GM18861 (cell line): ENCODE measurements at regions not wholly inside any gene's neighbourhood (a gene's known extent, or its start where the extent isn't known, plus 50 kb on each side); places are given as distances from the start of the nearest gene placed in this dataset.

Source experiments
- ATAC-seq: cut with Tn5 transposase; IDR thresholded peaks from one replicate; pipeline ENCODE4 v1.9.1; 2021; ENCODE audit not compliant: unreplicated experiment

- no peak for ATAC-seq
Observed at GRCh38 chr1:4344065-4344732, 310.2 kb upstream of the AJAP1 start.

- no peak for ATAC-seq
Observed at GRCh38 chr1:4345094-4345493, 309.3 kb upstream of the AJAP1 start.

GRCh38 chr1:4346131-4346530 is 308.3 kb upstream of the AJAP1 start:
- no peak for ATAC-seq

- ATAC-seq = no peak
Observed at GRCh38 chr1:4351453-4351852, 303.0 kb upstream of the AJAP1 start.

- no peak for ATAC-seq
Observed at GRCh38 chr1:4353090-4353856, 301.1 kb upstream of the AJAP1 start.

- ATAC-seq = no peak
Observed at GRCh38 chr1:4355839-4356238, 298.6 kb upstream of the AJAP1 start.

- ATAC-seq = no peak
Observed at GRCh38 chr1:4362314-4363044, 291.9 kb upstream of the AJAP1 start.

GRCh38 chr1:4366091-4366490 is 288.3 kb upstream of the AJAP1 start:
- no peak for ATAC-seq

GRCh38 chr1:4367230-4367777 is 287.1 kb upstream of the AJAP1 start:
- no peak for ATAC-seq

GRCh38 chr1:4369335-4369734 is 285.1 kb upstream of the AJAP1 start:
- no peak for ATAC-seq

- no peak for ATAC-seq
Observed at GRCh38 chr1:4371849-4372248, 282.6 kb upstream of the AJAP1 start.

GRCh38 chr1:4375812-4376211 is 278.6 kb upstream of the AJAP1 start:
- no peak for ATAC-seq

GRCh38 chr1:4379451-4380175 is 274.8 kb upstream of the AJAP1 start:
- ATAC-seq = no peak

GRCh38 chr1:4380564-4381168 is 273.7 kb upstream of the AJAP1 start:
- ATAC-seq = no peak

- no peak for ATAC-seq
Observed at GRCh38 chr1:4393191-4393590, 261.2 kb upstream of the AJAP1 start.

GRCh38 chr1:4394366-4394765 is 260.0 kb upstream of the AJAP1 start:
- ATAC-seq = no peak

- ATAC-seq = no peak
Observed at GRCh38 chr1:4395158-4395557, 259.3 kb upstream of the AJAP1 start.

GRCh38 chr1:4395676-4396075 is 258.7 kb upstream of the AJAP1 start:
- no peak for ATAC-seq

GRCh38 chr1:4396551-4396950 is 257.9 kb upstream of the AJAP1 start:
- ATAC-seq = no peak

- no peak for ATAC-seq
Observed at GRCh38 chr1:4397196-4397595, 257.2 kb upstream of the AJAP1 start.

GRCh38 chr1:4402032-4402431 is 252.4 kb upstream of the AJAP1 start:
- ATAC-seq = no peak
